ENCODE measurements at regions not wholly inside any gene's neighbourhood (a gene's known extent, or its start where the extent isn't known, plus 50 kb on each side); places are given as distances from the start of the nearest gene placed in this dataset.
"Not testable (repeated sequence)": the region's sequence is repeated elsewhere in the genome, so short reads cannot be mapped to it uniquely, and the experiment has no call there.

DNA sequence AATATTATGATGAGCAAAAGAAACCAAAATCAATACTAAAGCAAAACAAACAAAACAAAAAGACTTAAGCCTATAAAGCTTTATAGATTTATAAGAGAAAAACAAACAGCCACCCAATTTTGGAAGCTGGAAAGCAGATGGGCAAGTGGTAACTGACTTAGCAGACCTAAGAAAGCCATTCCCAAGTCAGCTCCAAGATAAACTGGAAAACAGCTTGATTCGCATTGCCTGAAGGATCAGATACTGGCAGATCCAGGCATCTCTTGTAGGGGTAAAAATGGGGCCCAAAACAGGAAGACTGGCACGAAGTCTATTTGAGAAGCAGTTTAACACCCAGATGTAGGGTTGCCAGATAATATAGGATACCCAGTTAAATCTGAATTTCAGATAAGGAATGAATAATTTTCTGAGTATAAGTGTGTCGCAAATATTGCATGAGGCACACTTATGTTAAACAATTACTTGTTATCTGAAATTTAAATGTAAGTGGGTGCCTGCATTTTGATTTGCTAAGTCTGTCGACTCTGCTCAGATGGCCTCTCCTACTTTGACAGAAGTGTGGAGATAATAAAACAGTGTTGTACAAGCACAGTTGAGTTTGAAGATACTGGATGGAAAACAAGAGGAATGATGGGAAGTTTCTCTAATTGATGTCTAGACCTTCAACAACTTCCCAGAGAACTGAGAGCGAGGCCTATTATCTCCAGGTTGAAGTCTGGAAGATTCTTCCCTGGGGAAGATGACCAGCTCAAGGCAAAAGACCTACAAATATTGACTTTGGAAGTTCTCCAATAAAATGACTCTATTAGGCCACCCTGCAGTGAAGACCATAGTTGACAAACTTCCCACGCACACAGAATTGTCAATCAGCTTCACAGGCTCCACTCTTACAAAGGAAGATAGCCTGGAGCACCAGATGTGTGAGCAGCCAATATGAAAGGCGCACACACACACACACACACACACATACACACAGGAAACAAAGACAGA, 113.4 kb downstream of the FAM50B start:
- Mint-ChIP-seq H3K4me1 (ENCODE audit: low read depth) (no peaks in the 10 kb centered on the region), H3K36me3 (ENCODE audit: low read depth) (no peaks in the 10 kb centered on the region), H3K27ac (no peak overlapping the region), H3K27me3 (no peaks in the 10 kb centered on the region), H3K4me3 (no peak overlapping the region), H3K9me3 (no peaks in the 10 kb centered on the region)
- DNase-seq: no peak

DNA sequence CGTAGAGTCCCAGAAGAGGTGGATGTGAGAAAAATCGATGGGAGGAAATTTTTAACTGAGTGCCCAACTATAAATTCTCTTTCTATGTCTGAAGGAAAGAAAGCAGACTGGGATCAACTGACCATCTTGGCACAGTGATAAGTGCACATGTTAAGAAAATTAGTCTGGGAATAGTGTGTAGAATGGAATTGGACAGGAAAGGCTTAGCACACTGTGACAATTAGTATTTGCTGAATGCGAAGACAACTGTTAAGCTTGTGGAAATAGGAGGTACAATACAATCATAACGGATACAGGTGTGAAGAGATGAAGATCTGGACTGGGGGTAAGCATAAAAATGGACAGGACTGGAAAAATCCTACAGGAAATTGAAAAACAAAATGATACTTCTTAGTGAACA, 114.3 kb downstream of the FAM50B start:
- H3K36me3 Mint-ChIP-seq (ENCODE audit: low read depth): no peaks in the 10 kb centered on the region
- H3K27me3 Mint-ChIP-seq: no peaks in the 10 kb centered on the region
- no peaks in the 10 kb centered on the region for H3K9me3 Mint-ChIP-seq
- no peaks in the 10 kb centered on the region for H3K4me1 Mint-ChIP-seq (ENCODE audit: low read depth)
- no peak overlapping the region for H3K27ac Mint-ChIP-seq
- no peak for DNase-seq
- no peak overlapping the region for H3K4me3 Mint-ChIP-seq

DNA sequence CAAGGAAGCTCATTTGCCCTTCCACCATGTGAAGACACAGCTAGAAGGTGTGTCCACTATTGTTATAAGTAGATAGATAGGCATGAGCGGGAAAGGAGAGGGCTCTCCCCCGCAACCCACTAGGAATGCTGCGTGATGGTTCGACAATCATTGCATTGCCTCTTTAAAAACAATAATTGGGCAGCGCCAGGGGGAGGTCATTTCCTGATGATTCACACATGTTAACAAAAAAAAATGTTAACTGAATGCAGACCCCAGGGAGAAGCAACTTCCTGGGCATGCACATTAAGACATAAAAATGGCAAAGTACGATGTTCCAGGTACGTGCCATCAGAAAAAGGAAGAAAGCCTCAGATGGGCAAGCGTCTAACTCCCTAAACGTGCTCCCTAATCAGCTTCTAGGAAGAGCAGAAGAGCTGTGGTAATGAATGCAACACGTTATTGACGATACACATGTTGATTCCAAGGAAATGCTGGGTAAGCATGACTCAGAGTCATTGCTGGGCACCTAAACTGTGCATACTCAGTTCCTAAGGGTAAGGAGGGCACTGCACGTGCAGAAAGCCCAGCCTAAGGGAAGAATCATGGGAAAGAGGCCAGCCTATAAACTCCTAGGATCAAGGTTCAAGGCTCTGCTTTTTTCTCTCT, 113.7 kb downstream of the FAM217A start:
- Mint-ChIP-seq H3K36me3 (ENCODE audit: low read depth) (no peaks in the 10 kb centered on the region), H3K27me3 (no peaks in the 10 kb centered on the region), H3K4me1 (ENCODE audit: low read depth) (no peaks in the 10 kb centered on the region), H3K9me3 (no peaks in the 10 kb centered on the region), H3K4me3 (no peak overlapping the region), H3K27ac (no peak overlapping the region)
- no peak for DNase-seq

DNA sequence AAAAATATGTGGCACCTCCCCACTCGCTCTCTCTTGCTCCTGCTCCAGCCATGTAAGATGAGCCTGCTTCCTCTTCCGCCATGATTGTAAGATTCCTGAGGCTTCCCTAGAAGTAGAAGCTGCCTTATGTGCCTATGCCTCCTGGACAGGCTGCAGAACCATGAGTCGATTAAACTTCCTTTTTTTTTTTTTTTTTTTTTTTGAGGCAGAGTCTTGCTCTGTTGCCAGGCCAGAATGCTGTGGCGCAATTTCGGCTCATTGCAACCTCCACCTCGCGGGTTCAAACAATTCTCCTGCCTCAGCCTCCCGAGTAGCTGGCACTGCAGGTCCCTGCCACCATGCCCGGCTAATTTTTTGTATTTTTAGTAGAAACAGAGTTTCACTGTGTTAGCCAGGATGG, 112.5 kb downstream of the FAM217A start:
- no peak for DNase-seq
- Mint-ChIP-seq H3K4me3 (no peak overlapping the region), H3K9me3 (no peaks in the 10 kb centered on the region), H3K27me3 (no peaks in the 10 kb centered on the region), H3K4me1 (ENCODE audit: low read depth) (no peaks in the 10 kb centered on the region), H3K27ac (no peak overlapping the region), H3K36me3 (ENCODE audit: low read depth) (no peaks in the 10 kb centered on the region)

DNA sequence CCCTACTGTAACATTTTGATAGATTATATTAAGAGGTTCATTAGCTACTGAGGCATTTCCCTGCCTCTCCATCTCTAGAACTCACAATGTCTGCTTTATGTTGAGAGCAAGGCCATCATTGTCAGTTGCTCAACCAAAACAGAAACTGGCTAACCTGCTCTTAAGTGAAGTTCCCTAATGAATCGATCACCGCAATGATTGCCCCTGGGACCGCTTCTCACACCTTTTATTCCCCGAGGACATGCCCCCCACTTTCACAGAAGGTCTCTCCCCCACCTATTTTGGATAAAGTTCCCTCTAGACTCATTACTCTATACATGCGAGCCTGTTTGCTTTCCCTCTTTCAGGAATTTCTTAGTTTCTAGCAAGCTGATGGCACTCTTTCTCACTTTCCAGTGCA, 108.8 kb downstream of the FAM217A start:
- no peaks in the 10 kb centered on the region for H3K4me1 Mint-ChIP-seq (ENCODE audit: low read depth)
- no peak for DNase-seq
- H3K9me3 Mint-ChIP-seq: no peaks in the 10 kb centered on the region
- H3K27me3 Mint-ChIP-seq: no peaks in the 10 kb centered on the region
- no peak overlapping the region for H3K4me3 Mint-ChIP-seq
- H3K36me3 Mint-ChIP-seq (ENCODE audit: low read depth): no peaks in the 10 kb centered on the region
- H3K27ac Mint-ChIP-seq: no peak overlapping the region

DNA sequence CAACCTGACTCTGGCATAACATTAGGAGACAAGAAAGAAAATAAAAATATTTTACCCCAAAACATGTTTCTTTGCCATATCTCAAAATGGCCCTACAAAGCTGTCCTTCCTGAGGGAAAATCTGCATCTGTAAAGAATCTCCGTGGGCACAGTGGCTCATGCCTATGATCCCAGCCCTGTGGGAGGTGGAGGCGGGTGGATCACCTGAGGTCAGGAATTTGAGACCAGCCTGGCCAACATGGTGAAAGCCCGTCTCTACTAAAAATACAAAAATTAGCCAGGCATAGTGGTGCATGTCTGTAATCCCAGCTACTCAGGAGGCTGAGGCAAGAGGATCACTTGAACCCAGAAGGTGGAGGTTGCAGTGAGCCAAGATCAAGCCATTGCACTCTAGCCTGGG, 105.8 kb downstream of the FAM217A start:
- H3K27me3 Mint-ChIP-seq; H3K4me1 Mint-ChIP-seq (ENCODE audit: low read depth); H3K36me3 Mint-ChIP-seq (ENCODE audit: low read depth); H3K27ac Mint-ChIP-seq; DNase-seq; H3K9me3 Mint-ChIP-seq; H3K4me3 Mint-ChIP-seq: not testable (repeated sequence)

DNA sequence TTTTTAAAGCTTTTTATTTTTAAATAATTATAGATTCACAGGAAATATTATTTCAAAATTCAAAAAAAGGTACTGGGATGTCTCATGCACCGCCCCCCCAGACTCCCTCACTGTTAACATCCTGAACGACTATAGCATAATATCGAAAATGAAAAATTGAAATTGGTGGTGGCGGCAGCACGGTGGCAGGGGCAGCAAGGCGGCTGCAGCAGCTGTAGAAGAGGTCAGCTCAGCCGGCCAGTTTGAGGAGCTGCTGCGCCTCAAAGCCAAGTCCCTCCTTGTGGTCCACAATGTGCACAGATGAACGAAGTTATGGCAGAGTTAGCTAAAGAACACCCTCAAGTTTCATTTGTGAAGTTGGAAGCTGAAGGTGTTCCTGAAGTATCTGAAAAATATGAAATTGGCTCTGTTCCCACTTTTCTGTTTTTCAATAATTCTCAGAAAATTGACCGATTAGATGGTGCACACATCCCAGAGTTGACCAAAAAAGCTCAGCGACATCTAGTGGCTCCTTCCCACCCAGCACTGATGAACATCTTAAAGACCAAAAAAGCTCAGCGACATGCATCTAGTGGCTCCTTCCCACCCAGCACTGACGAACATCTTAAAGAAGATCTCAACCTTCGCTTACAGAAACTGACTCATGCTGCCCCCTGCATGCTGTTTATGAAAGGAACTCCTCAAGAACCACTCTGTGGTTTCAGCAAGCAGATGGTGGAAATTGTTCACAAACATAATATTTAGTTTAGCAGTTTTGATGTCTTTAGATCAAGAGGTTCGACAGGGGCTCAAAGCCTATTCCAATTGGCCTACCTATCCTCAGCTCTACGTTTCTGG, 100.8 kb downstream of the FAM217A start:
- Mint-ChIP-seq H3K9me3 (peaks cover 2% of the 10 kb centered on the region), H3K4me1 (ENCODE audit: low read depth) (peaks cover 11% of the 10 kb centered on the region), H3K27me3 (no peaks in the 10 kb centered on the region), H3K27ac (peak overlapping the region; percentile 20), H3K36me3 (ENCODE audit: low read depth) (peaks cover 4% of the 10 kb centered on the region), H3K4me3 (no peak overlapping the region)
- peak; percentile 37 for DNase-seq

DNA sequence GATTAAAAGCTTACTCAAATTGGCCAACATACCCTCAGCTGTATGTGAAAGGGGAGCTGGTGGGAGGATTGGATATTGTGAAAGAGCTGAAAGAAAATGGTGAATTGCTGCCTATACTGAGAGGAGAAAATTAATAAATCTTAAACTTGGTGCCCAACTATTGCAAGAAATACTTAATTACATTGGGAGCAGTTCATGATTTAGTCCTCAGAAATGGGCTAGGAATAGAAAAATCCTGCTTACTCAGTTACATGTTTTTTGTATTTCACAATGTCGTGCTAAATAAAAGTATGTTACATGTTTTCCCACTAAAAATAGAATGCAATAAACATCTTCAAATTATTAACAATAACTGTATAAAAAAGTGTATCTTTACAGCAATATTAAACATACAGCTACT, 100.0 kb downstream of the FAM217A start:
- DNase-seq; H3K9me3 Mint-ChIP-seq; H3K4me3 Mint-ChIP-seq; H3K36me3 Mint-ChIP-seq (ENCODE audit: low read depth); H3K27ac Mint-ChIP-seq; H3K27me3 Mint-ChIP-seq: not testable (repeated sequence)
- H3K4me1 Mint-ChIP-seq (ENCODE audit: low read depth): peaks cover 11% of the 10 kb centered on the region

DNA sequence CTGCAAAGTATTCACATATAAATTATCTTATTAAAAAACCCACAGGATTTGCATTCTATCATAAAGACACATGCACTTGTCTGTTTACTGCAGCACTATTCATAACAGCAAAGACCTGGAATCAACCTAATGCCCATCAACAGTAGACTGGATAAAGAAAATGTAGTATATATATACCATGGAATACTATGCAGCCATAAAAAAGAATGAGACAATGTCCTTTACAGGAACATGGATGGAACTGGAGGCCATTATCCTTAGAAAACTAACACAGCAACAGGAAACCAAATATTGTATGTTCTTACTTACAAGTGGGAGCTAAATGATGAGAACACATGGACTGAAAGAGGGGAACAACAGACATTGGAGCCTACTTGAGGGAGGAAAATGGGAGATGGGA, 97.0 kb downstream of the FAM217A start:
- no peak overlapping the region for H3K4me3 Mint-ChIP-seq
- H3K27me3 Mint-ChIP-seq: no peaks in the 10 kb centered on the region
- H3K4me1 Mint-ChIP-seq (ENCODE audit: low read depth): peaks cover 11% of the 10 kb centered on the region
- no peak for DNase-seq
- H3K36me3 Mint-ChIP-seq (ENCODE audit: low read depth): peaks cover 4% of the 10 kb centered on the region
- H3K9me3 Mint-ChIP-seq: peaks cover 2% of the 10 kb centered on the region
- no peak overlapping the region for H3K27ac Mint-ChIP-seq

DNA sequence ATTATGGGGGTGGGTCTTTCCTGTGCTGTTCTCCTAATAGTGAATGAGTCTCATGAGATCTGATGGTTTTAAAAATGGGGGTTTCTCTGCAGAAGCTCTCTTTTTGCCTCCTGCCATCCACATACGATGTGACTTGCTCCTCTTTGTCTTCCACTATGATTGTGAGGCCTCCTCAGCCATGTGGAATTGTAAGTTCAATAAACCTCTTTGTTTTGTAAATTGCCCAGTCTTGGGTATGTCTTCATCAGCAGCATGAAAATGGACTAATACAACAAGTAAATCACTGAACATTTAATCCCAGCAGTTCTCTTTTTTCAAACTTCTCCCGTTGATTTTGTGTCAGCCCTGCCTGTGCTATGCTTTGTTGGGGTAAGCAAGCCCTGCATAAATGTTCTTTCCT, 95.2 kb downstream of the FAM217A start:
- DNase-seq: no peak
- Mint-ChIP-seq H3K36me3 (ENCODE audit: low read depth) (peaks cover 4% of the 10 kb centered on the region), H3K4me1 (ENCODE audit: low read depth) (peaks cover under 1% of the 10 kb centered on the region), H3K4me3 (no peak overlapping the region), H3K27me3 (no peaks in the 10 kb centered on the region), H3K27ac (no peak overlapping the region), H3K9me3 (peaks cover 2% of the 10 kb centered on the region)

DNA sequence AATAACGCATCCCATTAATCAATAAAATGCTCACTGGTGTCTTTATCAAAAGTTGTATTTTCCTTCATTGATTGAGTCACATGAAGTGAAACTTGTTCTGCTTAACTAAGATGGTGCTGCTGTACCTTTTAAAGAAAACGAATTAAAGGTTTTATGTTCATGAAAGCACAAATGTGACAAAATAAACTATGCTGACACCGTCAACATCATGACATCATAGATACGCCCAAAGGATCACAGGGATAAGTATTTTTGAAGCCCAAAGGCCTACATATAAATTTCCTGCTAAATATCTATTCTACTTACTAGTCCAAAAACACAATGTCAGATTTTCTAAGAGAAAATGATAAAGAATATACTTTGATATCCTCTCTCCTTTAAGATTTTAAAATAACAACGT, 94.4 kb downstream of the FAM217A start:
- peaks cover 4% of the 10 kb centered on the region for H3K36me3 Mint-ChIP-seq (ENCODE audit: low read depth)
- no peaks in the 10 kb centered on the region for H3K4me1 Mint-ChIP-seq (ENCODE audit: low read depth)
- DNase-seq: no peak
- H3K27ac Mint-ChIP-seq: no peak overlapping the region
- no peaks in the 10 kb centered on the region for H3K27me3 Mint-ChIP-seq
- H3K4me3 Mint-ChIP-seq: no peak overlapping the region
- peaks cover 2% of the 10 kb centered on the region for H3K9me3 Mint-ChIP-seq

DNA sequence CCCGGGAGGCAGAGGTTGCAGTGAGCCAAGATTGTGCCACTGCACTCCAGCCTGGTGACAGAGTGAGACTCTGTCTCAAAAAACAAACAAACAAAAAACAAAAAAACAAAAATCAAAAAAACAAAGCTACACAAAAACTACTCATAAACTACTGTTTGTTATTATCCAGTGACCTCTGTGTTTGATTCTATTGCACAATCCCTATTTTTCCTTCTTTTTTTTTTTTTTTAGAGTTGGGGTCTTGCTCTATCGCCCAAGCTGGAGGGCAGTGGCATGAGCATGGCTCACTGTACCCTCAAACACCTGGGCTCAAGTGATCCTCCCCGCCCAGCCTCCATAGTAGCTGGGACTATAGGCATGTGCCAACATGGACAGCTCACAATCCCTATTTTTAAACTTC, 92.7 kb downstream of the FAM217A start:
- H3K27ac Mint-ChIP-seq: no peak overlapping the region
- DNase-seq: no peak
- peaks cover 6% of the 10 kb centered on the region for H3K4me1 Mint-ChIP-seq (ENCODE audit: low read depth)
- peaks cover 2% of the 10 kb centered on the region for H3K9me3 Mint-ChIP-seq
- H3K36me3 Mint-ChIP-seq (ENCODE audit: low read depth): peaks cover 4% of the 10 kb centered on the region
- no peaks in the 10 kb centered on the region for H3K27me3 Mint-ChIP-seq
- H3K4me3 Mint-ChIP-seq: no peak overlapping the region

DNA sequence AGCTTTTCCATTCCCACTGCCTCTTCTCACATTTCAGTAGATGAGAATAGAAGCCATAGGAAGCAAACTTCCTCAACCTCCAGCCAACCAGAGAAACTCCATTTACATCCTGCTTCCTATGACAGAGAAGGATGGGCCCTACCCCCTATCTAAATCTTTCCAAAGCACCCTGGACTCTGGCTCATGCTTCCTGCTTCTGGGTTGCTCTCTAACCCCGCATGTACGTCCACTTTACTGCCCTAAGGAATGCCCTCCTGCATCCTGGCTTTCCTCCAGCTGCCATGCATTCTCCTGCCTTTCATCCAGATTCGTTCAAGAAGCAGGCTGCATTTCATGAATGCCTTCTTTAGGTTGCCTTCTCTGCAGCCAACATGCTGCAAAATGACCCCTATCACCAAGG, 91.9 kb downstream of the FAM217A start:
- Mint-ChIP-seq H3K9me3 (peaks cover 1% of the 10 kb centered on the region), H3K4me1 (ENCODE audit: low read depth) (peaks cover 9% of the 10 kb centered on the region), H3K4me3 (no peak overlapping the region), H3K36me3 (ENCODE audit: low read depth) (peaks cover 3% of the 10 kb centered on the region), H3K27ac (no peak overlapping the region), H3K27me3 (no peaks in the 10 kb centered on the region)
- no peak for DNase-seq

DNA sequence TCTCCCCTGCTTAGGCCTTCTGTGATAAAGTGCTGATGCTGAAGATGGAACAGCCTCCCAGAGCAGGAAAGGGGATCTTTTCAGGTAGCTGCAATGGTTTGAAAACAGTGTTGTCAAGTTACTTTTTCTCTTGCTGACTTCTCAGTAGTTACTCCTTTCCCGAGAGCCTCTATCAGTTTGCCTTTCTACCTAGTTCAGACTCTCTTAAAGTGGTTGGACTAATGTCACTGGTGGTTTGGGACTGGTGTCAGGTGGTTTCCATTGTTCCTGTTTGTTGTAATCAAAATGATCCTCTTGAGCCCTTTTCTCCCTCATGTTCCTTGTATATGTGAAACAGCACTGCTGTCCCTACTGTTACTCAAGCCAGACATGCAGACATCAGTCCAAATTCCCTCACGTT, 91.4 kb downstream of the FAM217A start:
- H3K27ac Mint-ChIP-seq: no peak overlapping the region

More for the DNA sequence above, 91.4 kb downstream of the FAM217A start:
- Mint-ChIP-seq H3K27me3 (no peaks in the 10 kb centered on the region), H3K36me3 (ENCODE audit: low read depth) (no peaks in the 10 kb centered on the region), H3K9me3 (no peaks in the 10 kb centered on the region), H3K4me1 (ENCODE audit: low read depth) (peaks cover 9% of the 10 kb centered on the region), H3K4me3 (no peak overlapping the region)
- DNase-seq: no peak

Measured in activated T-cell treated with anti-CD3 and anti-CD28 coated beads, Interleukin-2, amount 50 U/mL, for 24 hours (primary cell).